GM12878 (cell line): ENCODE measurements at regions not wholly inside any gene's neighbourhood (a gene's known extent, or its start where the extent isn't known, plus 50 kb on each side); places are given as distances from the start of the nearest gene placed in this dataset.
A peak's percentile ranks its signal among the peaks of the same experiment; 100 is the strongest.

Experiments used
- ATAC-seq: fragments of 200-7000 bp; cut with Tn5 transposase; 3 replicates; pipeline ENCODE4 v1.9.1; 2020; ENCODE audit warnings: mild to moderate bottlenecking, moderate library complexity
- BruUV-seq: library from RNA; stranded (reverse); fragments of 400-500 nt; replicated peaks from 2 replicates; lab custom pipeline; 2021; lab: Mats Ljungman, UMichigan
- CTCF ChIA-PET: fragments of 300-600 bp; sonication (Branson Sonifier 250); formaldehyde crosslinking; extraction: SDS; loops from one replicate; lab custom pipeline; 2021; ENCODE audit warnings: inconsistent platforms; lab: Yijun Ruan, JAX
- POLR2A ChIA-PET: fragments of 350-600 bp; formaldehyde crosslinking; extraction: SDS; loops from one replicate; lab custom pipeline; 2021; ENCODE audit warnings: inconsistent platforms; lab: Charles Lee
- RAD21 ChIA-PET: fragments of 300-600 bp; sonication (Branson Sonifier 250); formaldehyde crosslinking; loops from one replicate; lab custom pipeline; 2023; ENCODE audit warnings: antibody characterized with exemption; ENCODE audit not compliant: unreplicated experiment; lab: Charles Lee
- SMC1A ChIA-PET: fragments of 300-600 bp; sonication (Branson Sonifier 250); formaldehyde crosslinking; loops from one replicate; lab custom pipeline; 2023; ENCODE audit not compliant: unreplicated experiment, uncharacterized antibody; lab: Charles Lee
- DNase-seq: peaks from one replicate; pipeline ENCODE4 v3.0.0-alpha.2; 2011; ENCODE audit warnings: low read depth, low spot score
- FAIRE-seq: peaks from 3 replicates; lab custom pipeline; 2011; peaks lifted over from hg19 to GRCh38; lab: Jason Lieb, UNC
- H2AFZ ChIP-seq: 2 replicates; pipeline ENCODE4 v1.6.0; 2011; ENCODE audit warnings: low read depth, low read length, control low read depth; ENCODE audit not compliant: control insufficient read depth
- H3K27ac ChIP-seq: 2 replicates; pipeline ENCODE4 v1.5.1; 2011; ENCODE audit warnings: control low read depth; ENCODE audit not compliant: control insufficient read depth, insufficient read depth
- H3K27me3 ChIP-seq, 2 experiments: replicated peaks in 1 of 2; 2 replicates each; pipeline versions ENCODE4 v1.6.0 to v1.6.1; 2011; ENCODE audit warnings: low read length in 1 of 2; ENCODE audit not compliant: control insufficient read depth in 2 of 2, insufficient read depth in 2 of 2
- H3K36me3 ChIP-seq, 2 experiments: 2 replicates each; pipeline ENCODE4 v1.5.1; 2011; ENCODE audit warnings: low read length in 1 of 2; ENCODE audit not compliant: control insufficient read depth in 2 of 2, insufficient read depth in 2 of 2
- H3K4me1 ChIP-seq: 2 replicates; pipeline ENCODE4 v1.6.1; 2011; ENCODE audit warnings: mild to moderate bottlenecking, low read length, moderate library complexity, mixed read lengths; ENCODE audit not compliant: control insufficient read depth, insufficient read depth
- H3K4me2 ChIP-seq: 2 replicates; pipeline ENCODE4 v1.6.0; 2011; ENCODE audit warnings: control low read depth; ENCODE audit not compliant: control insufficient read depth, insufficient read depth
- H3K4me3 ChIP-seq: fragments of 200-600 bp; sonication (generic); 2 replicates; pipeline ENCODE4 v1.5.1; 2016
- H3K79me2 ChIP-seq: 2 replicates; pipeline ENCODE4 v1.6.0; 2011; ENCODE audit warnings: low read length; ENCODE audit not compliant: control insufficient read depth, insufficient read depth
- H3K9ac ChIP-seq: 2 replicates; pipeline ENCODE4 v1.8.0; 2011; ENCODE audit warnings: low read length, control low read depth, mixed read lengths; ENCODE audit not compliant: control insufficient read depth, insufficient read depth
- H3K9me3 ChIP-seq: replicated peaks from 3 replicates; pipeline ENCODE4 v1.5.1; 2011; ENCODE audit warnings: mild to moderate bottlenecking, low read length; ENCODE audit not compliant: control insufficient read depth, insufficient read depth
- H4K20me1 ChIP-seq: 2 replicates; pipeline ENCODE4 v1.6.0; 2011; ENCODE audit not compliant: control insufficient read depth, insufficient read depth
- CHD2 ChIP-seq: IDR thresholded peaks from 2 replicates; pipeline ENCODE4 v1.6.1; 2011; ENCODE audit warnings: low read depth, low read length, improper control_type of control experiment, borderline replicate concordance
- CHD4 ChIP-seq: fragments of 200-600 bp; sonication (generic); IDR thresholded peaks from 2 replicates; pipeline ENCODE4 v1.6.1; 2016; ENCODE audit warnings: mild to moderate bottlenecking
- CTCF ChIP-seq, 3 experiments: IDR thresholded peaks in 2 of 3; conservative IDR thresholded peaks in 1 of 3; 2 replicates each; pipeline ENCODE4 v1.5.1; 2011; ENCODE audit warnings: low read depth in 3 of 3, low read length in 3 of 3, mild to moderate bottlenecking in 3 of 3, control low read depth in 2 of 3, moderate library complexity in 2 of 3, inconsistent platforms in 1 of 3, mixed read lengths in 1 of 3; ENCODE audit not compliant: control insufficient read depth in 2 of 3, insufficient read depth in 1 of 3; ENCODE audit errors: extremely low read depth in 1 of 3
- E2F4 ChIP-seq: IDR thresholded peaks from 2 replicates; pipeline ENCODE4 v1.6.1; 2012; ENCODE audit warnings: low read depth, low read length, improper control_type of control experiment
- NR2C1 ChIP-seq: fragments of 450-650 bp; IDR thresholded peaks from 2 replicates; pipeline ENCODE4 v1.6.1; 2017; ENCODE audit warnings: antibody characterized with exemption, mild to moderate bottlenecking, moderate library complexity
- RAD21 ChIP-seq: IDR thresholded peaks from 2 replicates; pipeline ENCODE4 v1.6.1; 2011; ENCODE audit warnings: mild to moderate bottlenecking, low read depth, low read length, moderate library complexity; ENCODE audit not compliant: insufficient read depth
- SP1 ChIP-seq: IDR thresholded peaks from one replicate; pipeline ENCODE4 v1.6.1; 2011; ENCODE audit warnings: low read depth, low read length
- ZNF592 ChIP-seq: fragments of 450-650 bp; IDR thresholded peaks from 2 replicates; pipeline ENCODE4 v1.6.1; 2017; ENCODE audit warnings: mild to moderate bottlenecking, moderate library complexity
- WGBS: methylation state at CpG from one replicate; pipeline ENCODE4 v1.1.6; 2016; ENCODE audit warnings: low lambda C conversion rate; ENCODE audit not compliant: insufficient replicate concordance, insufficient coverage; ENCODE audit errors: missing lambda C conversion rate; 5-methylcytosine and 5-hydroxymethylcytosine counted together
- in situ Hi-C: fragments of 300-500 bp; cut with MboI; formaldehyde crosslinking; loops from 9 replicates; pipeline ENCODE4 v1.14.3; 2018; ENCODE audit warnings: mixed read lengths
- intact Hi-C: fragments of 100-400 bp; cut with micrococcal nuclease; formaldehyde crosslinking; loops from one replicate; pipeline ENCODE4 v1.14.2; 2022; ENCODE audit not compliant: unreplicated experiment

GRCh38 chrX:125998432-125998831 lies 167.7 kb downstream of the DCAF12L2 start:
- no peak for FAIRE-seq
- RAD21 ChIA-PET: no interaction called here
- no peak for ATAC-seq

More at GRCh38 chrX:125998432-125998831, 167.7 kb downstream of the DCAF12L2 start:
- in situ Hi-C loops: no loop called here
- intact Hi-C loops: no loop called here
- peak; percentile 50 for TF ChIP-seq RAD21
- no peak for TF ChIP-seq CHD2
- peak in 2 of 3 experiments; percentile 31 to 41; a peak in 3 of 6 replicates for TF ChIP-seq CTCF (IDR thresholded peaks at IDR 0.05 in 2 of 3, conservative IDR thresholded peaks at IDR 0.05 in 1 of 3; ENCODE audit: control insufficient read depth in 2 of 3, extremely low read depth in 1 of 3, insufficient read depth in 1 of 3, low read depth in 3 of 3, low read length in 3 of 3)
- TF ChIP-seq CHD4: no peak
- no peak for TF ChIP-seq ZNF592
- TF ChIP-seq SP1: no peak
- no peak for TF ChIP-seq NR2C1
- TF ChIP-seq E2F4: no peak
- Histone ChIP-seq H3K9me3 (no peaks in the 10 kb centered on the region), H3K79me2 (no peaks in the 10 kb centered on the region), H3K4me2 (no peak overlapping the region), H2AFZ (no peak overlapping the region), H3K9ac (no peak overlapping the region), H3K27me3 (no peaks in the 10 kb centered on the region), H3K4me3 (no peak overlapping the region), H4K20me1 (no peaks in the 10 kb centered on the region), H3K27ac (no peak overlapping the region), H3K4me1 (no peaks in the 10 kb centered on the region), H3K36me3 (no peaks in the 10 kb centered on the region)
- ChIA-PET POLR2A (no interaction called here), CTCF (interaction anchor here (1.0 to 1.9 kb wide), 7 partner anchors 9 to 1592 kb away, joined by 3 to 13 read pairs (median 6); no protein-coding TSS in a partner anchor), SMC1A (interaction anchor here (0.7 to 1.5 kb wide), 2 partner anchors 16 to 45 kb away, joined by 3 read pairs; no protein-coding TSS in a partner anchor)
- no TSS peak for BruUV-seq
- WGBS: 13% methylated on average over 2 of the region's 2 CpGs
- no peak for DNase-seq
